H1 (cell line): ENCODE measurements at regions not wholly inside any gene's neighbourhood (a gene's known extent, or its start where the extent isn't known, plus 50 kb on each side); places are given as distances from the start of the nearest gene placed in this dataset.

Source experiments
- CTCF ChIA-PET: fragments of 300-600 bp; sonication (Branson Sonifier 250); formaldehyde crosslinking; loops from one replicate; lab custom pipeline; 2021; ENCODE audit not compliant: partially characterized antibody; lab: Charles Lee
- POLR2A ChIA-PET: fragments of 300-600 bp; sonication (Branson Sonifier 250); formaldehyde crosslinking; loops from one replicate; lab custom pipeline; 2021; ENCODE audit warnings: inconsistent platforms; ENCODE audit not compliant: partially characterized antibody; lab: Charles Lee
- DNase-seq, 2 experiments: peaks; one replicate each; pipeline versions ENCODE4 v3.0.0 to v3.0.0-alpha.2; 2010 to 2022; ENCODE audit warnings: low spot score in 2 of 2, low read depth in 1 of 2, mixed read lengths in 1 of 2
- FAIRE-seq: peaks from 2 replicates; lab custom pipeline; 2011; peaks lifted over from hg19 to GRCh38; lab: Jason Lieb, UNC
- H2AFZ ChIP-seq: 2 replicates; pipeline ENCODE4 v1.8.1; 2012; ENCODE audit warnings: low read length, inconsistent platforms
- H2AK5ac ChIP-seq: 2 replicates; pipeline ENCODE4 v1.6.1; 2013; ENCODE audit warnings: low read depth, low read length
- H2BK120ac ChIP-seq: replicated peaks from 2 replicates; pipeline ENCODE3; 2013; ENCODE audit warnings: low read depth, low read length, inconsistent platforms
- H2BK12ac ChIP-seq: 2 replicates; pipeline ENCODE4 v1.6.1; 2013; ENCODE audit warnings: low read depth, low read length
- H2BK15ac ChIP-seq: 2 replicates; pipeline ENCODE4 v1.6.1; 2013; ENCODE audit warnings: low read length
- H2BK20ac ChIP-seq: 2 replicates; pipeline ENCODE4 v1.6.1; 2013; ENCODE audit warnings: low read length
- H2BK5ac ChIP-seq: 2 replicates; pipeline ENCODE4 v1.6.1; 2013; ENCODE audit warnings: low read depth, low read length
- H3K14ac ChIP-seq: 2 replicates; pipeline ENCODE4 v1.6.1; 2013; ENCODE audit warnings: inconsistent platforms; ENCODE audit not compliant: insufficient read length
- H3K18ac ChIP-seq: 2 replicates; pipeline ENCODE4 v1.6.1; 2013; ENCODE audit warnings: low read length; ENCODE audit errors: extremely low read depth
- H3K23ac ChIP-seq: 2 replicates; pipeline ENCODE4 v1.6.1; 2013; ENCODE audit warnings: inconsistent platforms; ENCODE audit not compliant: insufficient read length
- H3K23me2 ChIP-seq: 2 replicates; pipeline ENCODE4 v1.6.1; 2013; ENCODE audit warnings: low read depth, low read length
- H3K27ac ChIP-seq: 2 replicates; pipeline ENCODE4 v1.6.1; 2011; ENCODE audit warnings: low read depth, low read length, inconsistent platforms
- H3K27me3 ChIP-seq, 4 experiments: replicated peaks in 1 of 4; 1 replicate in 1 of 4; 2 replicates in 3 of 4; pipeline versions ENCODE4 v1.6.1 to v1.8.1; 2011 to 2013; ENCODE audit warnings: low read length in 3 of 4, mild to moderate bottlenecking in 3 of 4, inconsistent platforms in 2 of 4, mixed read lengths in 2 of 4, moderate library complexity in 1 of 4; ENCODE audit not compliant: control insufficient read depth in 3 of 4, insufficient read depth in 3 of 4; ENCODE audit errors: extremely low read depth in 1 of 4
- H3K36me3 ChIP-seq, 4 experiments: 2 replicates each; pipeline versions ENCODE4 v1.6.1 to v1.8.1; 2011 to 2013; ENCODE audit warnings: mild to moderate bottlenecking in 4 of 4, low read length in 3 of 4, moderate library complexity in 2 of 4, control low read depth in 1 of 4, inconsistent platforms in 1 of 4; ENCODE audit not compliant: insufficient read depth in 4 of 4, control insufficient read depth in 2 of 4
- H3K4ac ChIP-seq: replicated peaks from 2 replicates; pipeline ENCODE3; 2013; ENCODE audit warnings: low read length, low read depth, mixed read lengths, inconsistent platforms; ENCODE audit not compliant: insufficient read length
- H3K4me1 ChIP-seq, 4 experiments: replicated peaks in 1 of 4; 1 replicate in 1 of 4; 2 replicates in 3 of 4; pipeline versions ENCODE4 v1.6.1 to v1.8.1; 2011 to 2013; ENCODE audit warnings: low read length in 3 of 4, inconsistent platforms in 2 of 4, mixed read lengths in 1 of 4; ENCODE audit not compliant: insufficient read depth in 4 of 4, control insufficient read depth in 3 of 4
- H3K4me2 ChIP-seq, 2 experiments: 2 replicates each; pipeline versions ENCODE4 v1.6.1 to v1.8.1; 2011 to 2013; ENCODE audit warnings: low read depth in 2 of 2, low read length in 2 of 2, control low read depth in 1 of 2, inconsistent platforms in 1 of 2, mild to moderate bottlenecking in 1 of 2; ENCODE audit not compliant: insufficient read depth in 1 of 2
- H3K4me3 ChIP-seq, 4 experiments: fragments of 200-600, 300-600 bp in 1 of 4; sonication (generic), shearing (Covaris generic), sonication (Bioruptor Twin) in 1 of 4; 2 replicates each; pipeline versions ENCODE4 v1.5.1 to v1.8.1; 2011 to 2016; ENCODE audit warnings: low read length in 4 of 4, low read depth in 3 of 4, control low read depth in 2 of 4, inconsistent platforms in 2 of 4, mild to moderate bottlenecking in 2 of 4, mixed read lengths in 1 of 4, moderate library complexity in 1 of 4; ENCODE audit not compliant: insufficient read depth in 2 of 4; ENCODE audit errors: extremely low read depth in 1 of 4
- H3K56ac ChIP-seq: replicated peaks from 2 replicates; pipeline ENCODE3; 2013; ENCODE audit warnings: low read depth, mild to moderate bottlenecking, mixed read lengths, low read length, inconsistent platforms; ENCODE audit not compliant: insufficient read length
- H3K79me1 ChIP-seq: 2 replicates; pipeline ENCODE4 v1.6.1; 2013; ENCODE audit warnings: low read depth, low read length, control low read depth
- H3K79me2 ChIP-seq, 2 experiments: 2 replicates each; pipeline versions ENCODE4 v1.6.1 to v1.8.1; 2012 to 2013; ENCODE audit warnings: low read length in 2 of 2, mild to moderate bottlenecking in 2 of 2, inconsistent platforms in 1 of 2; ENCODE audit not compliant: insufficient read depth in 2 of 2, control insufficient read depth in 1 of 2
- H3K9ac ChIP-seq, 4 experiments: replicated peaks in 1 of 4; 1 replicate in 1 of 4; 2 replicates in 3 of 4; pipeline versions ENCODE4 v1.6.1 to v1.8.1; 2011 to 2013; ENCODE audit warnings: low read depth in 3 of 4, low read length in 3 of 4, control low read depth in 2 of 4, mild to moderate bottlenecking in 2 of 4, moderate library complexity in 2 of 4, inconsistent platforms in 1 of 4; ENCODE audit errors: extremely low read depth in 1 of 4
- H3K9me3 ChIP-seq, 2 experiments: 2 replicates each; pipeline versions ENCODE4 v1.6.1 to v1.8.1; 2012 to 2013; ENCODE audit warnings: mild to moderate bottlenecking in 2 of 2, moderate library complexity in 2 of 2, control low read depth in 1 of 2, inconsistent platforms in 1 of 2, low read depth in 1 of 2, low read length in 1 of 2, mixed read lengths in 1 of 2; ENCODE audit not compliant: insufficient read depth in 2 of 2
- H4K20me1 ChIP-seq, 2 experiments: replicated peaks in 1 of 2; 2 replicates each; pipeline versions ENCODE3 to v1.8.1; 2011 to 2013; ENCODE audit warnings: inconsistent platforms in 2 of 2, low read length in 2 of 2, mild to moderate bottlenecking in 1 of 2; ENCODE audit not compliant: insufficient read depth in 2 of 2, control insufficient read depth in 1 of 2
- H4K5ac ChIP-seq: 2 replicates; pipeline ENCODE4 v1.6.1; 2013; ENCODE audit warnings: low read length, low read depth, mixed read lengths, inconsistent platforms; ENCODE audit not compliant: insufficient read length
- H4K8ac ChIP-seq: 2 replicates; pipeline ENCODE4 v1.8.0; 2013; ENCODE audit warnings: mild to moderate bottlenecking, moderate library complexity, low read length, inconsistent platforms; ENCODE audit not compliant: insufficient read depth; ENCODE audit errors: extremely low read depth
- H4K91ac ChIP-seq: replicated peaks from 2 replicates; pipeline ENCODE3; 2013; ENCODE audit warnings: low read length, mixed read lengths, inconsistent platforms; ENCODE audit not compliant: insufficient read length
- BACH1 ChIP-seq: IDR thresholded peaks from 2 replicates; pipeline ENCODE4 v1.6.1; 2012; ENCODE audit warnings: low read length, improper control_type of control experiment
- BCL11A ChIP-seq, 2 experiments: IDR thresholded peaks; one replicate each; pipeline ENCODE4 v1.6.1; 2011; ENCODE audit warnings: low read depth in 2 of 2, low read length in 2 of 2, mild to moderate bottlenecking in 2 of 2
- CTBP2 ChIP-seq: IDR thresholded peaks from 2 replicates; pipeline ENCODE4 v1.7.0; 2011; ENCODE audit warnings: borderline replicate concordance, mild to moderate bottlenecking, moderate library complexity, mixed read lengths, low read length; ENCODE audit not compliant: insufficient read depth, insufficient read length
- E2F6 ChIP-seq: IDR thresholded peaks from 2 replicates; pipeline ENCODE4 v1.6.1; 2012; ENCODE audit warnings: inconsistent platforms
- EGR1 ChIP-seq: IDR thresholded peaks from 2 replicates; pipeline ENCODE4 v1.6.1; 2011; ENCODE audit warnings: low read depth, low read length, borderline replicate concordance
- FOSL1 ChIP-seq: IDR thresholded peaks from 2 replicates; pipeline ENCODE4 v1.6.1; 2011; ENCODE audit warnings: mild to moderate bottlenecking, low read depth, low read length, moderate library complexity; ENCODE audit not compliant: insufficient read depth
- JUND ChIP-seq: IDR thresholded peaks from 2 replicates; pipeline ENCODE4 v1.6.1; 2011; ENCODE audit warnings: mild to moderate bottlenecking, improper control_type of control experiment, low read length
- KDM4A ChIP-seq: IDR thresholded peaks from one replicate; pipeline ENCODE4 v1.7.1; 2012; ENCODE audit warnings: low read depth, mild to moderate bottlenecking, moderate library complexity, low read length, inconsistent platforms; ENCODE audit not compliant: severe bottlenecking
- KDM5A ChIP-seq: fragments of 200-600 bp; IDR thresholded peaks from 2 replicates; pipeline ENCODE4 v1.7.1; 2012; ENCODE audit warnings: mild to moderate bottlenecking, low read length, inconsistent platforms, mixed read lengths
- POU5F1 ChIP-seq: IDR thresholded peaks from 2 replicates; pipeline ENCODE4 v1.6.1; 2011; ENCODE audit warnings: low read depth, mild to moderate bottlenecking, low read length, moderate library complexity
- RXRA ChIP-seq: IDR thresholded peaks from 2 replicates; pipeline ENCODE4 v1.6.1; 2011; ENCODE audit warnings: low read depth, mild to moderate bottlenecking, low read length, moderate library complexity; ENCODE audit not compliant: insufficient read depth
- SP2 ChIP-seq: IDR thresholded peaks from 2 replicates; pipeline ENCODE4 v1.6.1; 2012; ENCODE audit warnings: mild to moderate bottlenecking, low read length, inconsistent platforms
- SP4 ChIP-seq: IDR thresholded peaks from 2 replicates; pipeline ENCODE4 v1.6.1; 2012; ENCODE audit warnings: low read length, inconsistent platforms
- TAF7 ChIP-seq: optimal IDR thresholded peaks from 2 replicates; pipeline ENCODE3; 2011; ENCODE audit warnings: low read depth, mild to moderate bottlenecking, inconsistent platforms, low read length, moderate library complexity, borderline replicate concordance
- TBP ChIP-seq: IDR thresholded peaks from 2 replicates; pipeline ENCODE4 v1.6.1; 2011; ENCODE audit warnings: low read depth, low read length, improper control_type of control experiment
- TCF12 ChIP-seq: IDR thresholded peaks from 2 replicates; pipeline ENCODE4 v1.6.1; 2011; ENCODE audit warnings: low read depth, mild to moderate bottlenecking, low read length
- WGBS, 2 experiments: shearing (Covaris generic) in 1 of 2; methylation state at CpG; one replicate each; pipeline versions ENCODE4 v1.1.6 to v1.1.7; 2013 to 2015; ENCODE audit warnings: low lambda C conversion rate in 2 of 2, mixed read lengths in 2 of 2, inconsistent platforms in 1 of 2, low coverage in 1 of 2, missing lambda C conversion rate in 1 of 2; ENCODE audit not compliant: insufficient replicate concordance in 2 of 2, insufficient coverage in 1 of 2, insufficient read length in 1 of 2; ENCODE audit errors: extremely low coverage in 1 of 2, missing lambda C conversion rate in 1 of 2; 5-methylcytosine and 5-hydroxymethylcytosine counted together

GRCh38 chr9:22622815-22623214 lies 176.2 kb downstream of the DMRTA1 start:
- 80% methylated on average over 1 of the region's 1 CpG; no CpG with 5 or more reads in 1 of the 2 experiments for WGBS, 2 experiments
- no peak overlapping the region for H2AFZ ChIP-seq
- H3K9ac ChIP-seq = no peak overlapping the region
- no peak overlapping the region for H2BK12ac ChIP-seq
- no peaks in the 10 kb centered on the region for H3K36me3 ChIP-seq
- no peak overlapping the region for H2AK5ac ChIP-seq
- no peaks in the 10 kb centered on the region for H3K79me1 ChIP-seq
- CTCF ChIA-PET = no interaction called here
- H3K14ac ChIP-seq = no peak overlapping the region
- POLR2A ChIA-PET = no interaction called here
- TF ChIP-seq TCF12 = no peak
- no peak for TF ChIP-seq RXRA
- no peak for TF ChIP-seq BCL11A (IDR thresholded peaks at IDR 0.05; ENCODE audit: low read depth in 2 of 2, low read length in 2 of 2)
- no peak for TF ChIP-seq KDM5A
- TF ChIP-seq BACH1 = no peak
- no peak for TF ChIP-seq SP4
- no peak for TF ChIP-seq TBP
- TF ChIP-seq POU5F1 = no peak
- TF ChIP-seq KDM4A = no peak
- no peak for TF ChIP-seq CTBP2
- TF ChIP-seq TAF7 = no peak
- no peak for TF ChIP-seq JUND
- no peak for TF ChIP-seq FOSL1
- no peak for TF ChIP-seq E2F6
- no peak for TF ChIP-seq SP2
- no peak for TF ChIP-seq EGR1
- no peaks in the 10 kb centered on the region for H3K27me3 ChIP-seq
- no peak overlapping the region for H4K91ac ChIP-seq
- H2BK5ac ChIP-seq = no peak overlapping the region
- H2BK20ac ChIP-seq = no peak overlapping the region
- H3K27ac ChIP-seq = no peak overlapping the region
- no peak overlapping the region for H3K23ac ChIP-seq
- H3K18ac ChIP-seq = no peak overlapping the region
- no peak overlapping the region for H3K4me2 ChIP-seq
- no peaks in the 10 kb centered on the region for H3K23me2 ChIP-seq
- DNase-seq = no peak
- H4K8ac ChIP-seq = no peak overlapping the region
- FAIRE-seq = no peak
- no peaks in the 10 kb centered on the region for H3K9me3 ChIP-seq
- H4K20me1 ChIP-seq = no peaks in the 10 kb centered on the region
- H4K5ac ChIP-seq = no peak overlapping the region
- peaks cover 0 to 5% (median 1%) of the 10 kb centered on the region in 4 experiments; a peak in 2 of 7 replicates for H3K4me1 ChIP-seq
- H3K56ac ChIP-seq = no peak overlapping the region
- H2BK15ac ChIP-seq = no peak overlapping the region
- H3K4me3 ChIP-seq = no peak overlapping the region
- H3K79me2 ChIP-seq = no peaks in the 10 kb centered on the region
- H2BK120ac ChIP-seq = no peak overlapping the region
- no peak overlapping the region for H3K4ac ChIP-seq
